PC-3 (cell line): ENCODE measurements at regions not wholly inside any gene's neighbourhood (a gene's known extent, or its start where the extent isn't known, plus 50 kb on each side); places are given as distances from the start of the nearest gene placed in this dataset.

Source experiments
- ATAC-seq: fragments of 200-7000 bp; cut with Tn5 transposase; 2 replicates; pipeline ENCODE4 v1.9.1; 2020; ENCODE audit warnings: mild to moderate bottlenecking, moderate library complexity
- BruUV-seq: library from RNA; stranded (reverse); fragments of 400-500 nt; replicated peaks from 2 replicates; lab custom pipeline; 2021; lab: Mats Ljungman, UMichigan
- CTCF ChIA-PET: fragments of 300-600 bp; sonication (Branson Sonifier 250); formaldehyde crosslinking; loops from one replicate; lab custom pipeline; 2022; ENCODE audit warnings: antibody characterized with exemption; lab: Charles Lee
- POLR2A ChIA-PET: fragments of 300-600 bp; sonication (Branson Sonifier 250); formaldehyde crosslinking; loops from one replicate; lab custom pipeline; 2022; ENCODE audit warnings: antibody characterized with exemption; ENCODE audit not compliant: unreplicated experiment; lab: Charles Lee
- DNase-seq: peaks from one replicate; pipeline ENCODE4 v3.0.0-alpha.2; 2015
- H2AFZ ChIP-seq: fragments of 300-600 bp; sonication (generic); 2 replicates; pipeline ENCODE4 v1.6.0; 2016; ENCODE audit warnings: antibody characterized with exemption, low read length
- H3F3A ChIP-seq: fragments of 300-600 bp; sonication (generic); one replicate; pipeline ENCODE4 v1.6.0; 2017; ENCODE audit warnings: antibody characterized with exemption, low read length, control low read depth, mild to moderate bottlenecking; ENCODE audit not compliant: unreplicated experiment
- H3K27ac ChIP-seq: fragments of 300-600 bp; sonication (generic); 2 replicates; pipeline ENCODE4 v1.5.1; 2016; ENCODE audit warnings: mild to moderate bottlenecking, low read length
- H3K27me3 ChIP-seq: fragments of 300-600 bp; sonication (generic); 2 replicates; pipeline ENCODE4 v1.6.1; 2016; ENCODE audit warnings: low read length, mixed read lengths
- H3K36me3 ChIP-seq: fragments of 300-600 bp; sonication (generic); 2 replicates; pipeline ENCODE4 v1.6.1; 2016; ENCODE audit warnings: low read depth, mixed run types, low read length, mixed read lengths
- H3K4me1 ChIP-seq: fragments of 300-600 bp; sonication (generic); 2 replicates; pipeline ENCODE4 v1.5.1; 2016; ENCODE audit warnings: low read length; ENCODE audit not compliant: insufficient read depth
- H3K4me2 ChIP-seq: fragments of 300-600 bp; sonication (generic); 2 replicates; pipeline ENCODE4 v1.6.0; 2016; ENCODE audit warnings: low read length
- H3K4me3 ChIP-seq: fragments of 300-600 bp; sonication (generic); 2 replicates; pipeline ENCODE4 v1.5.1; 2016; ENCODE audit warnings: mild to moderate bottlenecking, low read length, mixed read lengths
- H3K79me2 ChIP-seq: fragments of 300-600 bp; sonication (generic); 2 replicates; pipeline ENCODE4 v1.6.1; 2017; ENCODE audit warnings: low read length, mixed read lengths
- H3K9ac ChIP-seq: fragments of 300-600 bp; sonication (generic); 2 replicates; pipeline ENCODE4 v1.6.0; 2016; ENCODE audit warnings: mild to moderate bottlenecking, low read length
- H3K9me2 ChIP-seq: fragments of 300-600 bp; sonication (generic); replicated peaks from 2 replicates; pipeline ENCODE4 v1.6.1; 2016; ENCODE audit warnings: mixed run types, low read length, mixed read lengths
- H3K9me3 ChIP-seq: fragments of 300-600 bp; sonication (generic); 2 replicates; pipeline ENCODE4 v1.6.1; 2016; ENCODE audit warnings: low read length, mixed read lengths
- H4K20me1 ChIP-seq: fragments of 300-600 bp; sonication (generic); 2 replicates; pipeline ENCODE4 v1.6.1; 2016; ENCODE audit warnings: low read length, mixed read lengths
- CTCF ChIP-seq: fragments of 300-600 bp; sonication (generic); conservative IDR thresholded peaks from 2 replicates; pipeline ENCODE4 v1.5.1; 2017; ENCODE audit warnings: antibody characterized with exemption, low read depth, mild to moderate bottlenecking, low read length
- EZH2 ChIP-seq: fragments of 300-600 bp; sonication (generic); IDR thresholded peaks from one replicate; pipeline ENCODE4 v1.6.1; 2017; ENCODE audit warnings: antibody characterized with exemption, mild to moderate bottlenecking, low read length; ENCODE audit not compliant: unreplicated experiment
- EZH2phosphoT487 ChIP-seq: fragments of 300-600 bp; sonication (generic); IDR thresholded peaks from 2 replicates; pipeline ENCODE4 v1.6.1; 2018; ENCODE audit warnings: mild to moderate bottlenecking, antibody characterized with exemption, low read length, borderline replicate concordance
- intact Hi-C: fragments of 100-400 bp; cut with micrococcal nuclease; formaldehyde crosslinking; loops from 2 replicates; pipeline ENCODE4 v1.9.0; 2023

GRCh38 chr4:93908778-93909177 lies 80.2 kb downstream of the ATOH1 start:
- no peak for ATAC-seq
- Histone ChIP-seq H3K4me1 (no peaks in the 10 kb centered on the region), H3K27ac (no peak overlapping the region), H3K36me3 (no peaks in the 10 kb centered on the region), H3K9me3 (no peaks in the 10 kb centered on the region), H3K27me3 (no peaks in the 10 kb centered on the region), H3K9ac (no peak overlapping the region), H4K20me1 (no peaks in the 10 kb centered on the region), H2AFZ (no peak overlapping the region), H3K4me3 (no peak overlapping the region), H3F3A (no peaks in the 10 kb centered on the region), H3K9me2 (no peaks in the 10 kb centered on the region), H3K79me2 (no peaks in the 10 kb centered on the region), H3K4me2 (no peak overlapping the region)
- no TSS peak for BruUV-seq
- ChIA-PET CTCF (no interaction called here), POLR2A (no interaction called here)
- TF ChIP-seq EZH2 (no peak), CTCF (no peak), EZH2phosphoT487 (no peak)
- intact Hi-C loops: no loop called here
- DNase-seq: no peak

- Histone ChIP-seq H3K27me3 (no peaks in the 10 kb centered on the region), H3K4me1 (no peaks in the 10 kb centered on the region), H3K9ac (no peak overlapping the region), H3K27ac (no peak overlapping the region), H3K79me2 (no peaks in the 10 kb centered on the region), H3K9me3 (no peaks in the 10 kb centered on the region), H3K36me3 (no peaks in the 10 kb centered on the region), H3K4me2 (no peak overlapping the region), H3K9me2 (no peaks in the 10 kb centered on the region), H4K20me1 (no peaks in the 10 kb centered on the region), H3F3A (no peaks in the 10 kb centered on the region), H2AFZ (no peak overlapping the region), H3K4me3 (no peak overlapping the region)
- no peak for DNase-seq
- no peak for ATAC-seq
- ChIA-PET POLR2A (no interaction called here), CTCF (no interaction called here)
- BruUV-seq: no TSS peak
- intact Hi-C loops: no loop called here
- TF ChIP-seq EZH2phosphoT487 (no peak), CTCF (no peak), EZH2 (no peak)
These were observed 83.1 kb downstream of the ATOH1 start for GRCh38 chr4:93911671-93912070.

GRCh38 chr4:93912146-93912545 lies 83.6 kb downstream of the ATOH1 start:
- H3F3A ChIP-seq: no peaks in the 10 kb centered on the region
- no peak overlapping the region for H3K4me2 ChIP-seq
- H3K9me3 ChIP-seq: no peaks in the 10 kb centered on the region
- H4K20me1 ChIP-seq: no peaks in the 10 kb centered on the region
- ChIA-PET POLR2A (no interaction called here), CTCF (no interaction called here)
- intact Hi-C loops: no loop called here
- no peak overlapping the region for H3K9ac ChIP-seq
- TF ChIP-seq EZH2 (no peak), EZH2phosphoT487 (no peak), CTCF (no peak)
- H3K36me3 ChIP-seq: no peaks in the 10 kb centered on the region
- H3K27ac ChIP-seq: no peak overlapping the region
- H3K79me2 ChIP-seq: no peaks in the 10 kb centered on the region
- ATAC-seq (no peak), DNase-seq (no peak)
- no peaks in the 10 kb centered on the region for H3K9me2 ChIP-seq
- no TSS peak for BruUV-seq
- H2AFZ ChIP-seq: no peak overlapping the region
- no peaks in the 10 kb centered on the region for H3K27me3 ChIP-seq
- H3K4me1 ChIP-seq: no peaks in the 10 kb centered on the region
- no peak overlapping the region for H3K4me3 ChIP-seq
